H1 (cell line): ENCODE measurements at regions not wholly inside any gene's neighbourhood (a gene's known extent, or its start where the extent isn't known, plus 50 kb on each side); places are given as distances from the start of the nearest gene placed in this dataset.

ENCODE experiments used
- CTCF ChIA-PET: fragments of 300-600 bp; sonication (Branson Sonifier 250); formaldehyde crosslinking; loops from one replicate; lab custom pipeline; 2021; ENCODE audit not compliant: partially characterized antibody; lab: Charles Lee
- POLR2A ChIA-PET: fragments of 300-600 bp; sonication (Branson Sonifier 250); formaldehyde crosslinking; loops from one replicate; lab custom pipeline; 2021; ENCODE audit warnings: inconsistent platforms; ENCODE audit not compliant: partially characterized antibody; lab: Charles Lee
- DNase-seq, 2 experiments: peaks; one replicate each; pipeline versions ENCODE4 v3.0.0 to v3.0.0-alpha.2; 2010 to 2022; ENCODE audit warnings: low spot score in 2 of 2, low read depth in 1 of 2, mixed read lengths in 1 of 2
- FAIRE-seq: peaks from 2 replicates; lab custom pipeline; 2011; peaks lifted over from hg19 to GRCh38; lab: Jason Lieb, UNC
- H2AFZ ChIP-seq: 2 replicates; pipeline ENCODE4 v1.8.1; 2012; ENCODE audit warnings: low read length, inconsistent platforms
- H2AK5ac ChIP-seq: 2 replicates; pipeline ENCODE4 v1.6.1; 2013; ENCODE audit warnings: low read depth, low read length
- H2BK120ac ChIP-seq: replicated peaks from 2 replicates; pipeline ENCODE3; 2013; ENCODE audit warnings: low read depth, low read length, inconsistent platforms
- H2BK12ac ChIP-seq: 2 replicates; pipeline ENCODE4 v1.6.1; 2013; ENCODE audit warnings: low read depth, low read length
- H2BK15ac ChIP-seq: 2 replicates; pipeline ENCODE4 v1.6.1; 2013; ENCODE audit warnings: low read length
- H2BK20ac ChIP-seq: 2 replicates; pipeline ENCODE4 v1.6.1; 2013; ENCODE audit warnings: low read length
- H2BK5ac ChIP-seq: 2 replicates; pipeline ENCODE4 v1.6.1; 2013; ENCODE audit warnings: low read depth, low read length
- H3K14ac ChIP-seq: 2 replicates; pipeline ENCODE4 v1.6.1; 2013; ENCODE audit warnings: inconsistent platforms; ENCODE audit not compliant: insufficient read length
- H3K18ac ChIP-seq: 2 replicates; pipeline ENCODE4 v1.6.1; 2013; ENCODE audit warnings: low read length; ENCODE audit errors: extremely low read depth
- H3K23ac ChIP-seq: 2 replicates; pipeline ENCODE4 v1.6.1; 2013; ENCODE audit warnings: inconsistent platforms; ENCODE audit not compliant: insufficient read length
- H3K23me2 ChIP-seq: 2 replicates; pipeline ENCODE4 v1.6.1; 2013; ENCODE audit warnings: low read depth, low read length
- H3K27ac ChIP-seq: 2 replicates; pipeline ENCODE4 v1.6.1; 2011; ENCODE audit warnings: low read depth, low read length, inconsistent platforms
- H3K27me3 ChIP-seq, 4 experiments: replicated peaks in 1 of 4; 1 replicate in 1 of 4; 2 replicates in 3 of 4; pipeline versions ENCODE4 v1.6.1 to v1.8.1; 2011 to 2013; ENCODE audit warnings: low read length in 3 of 4, mild to moderate bottlenecking in 3 of 4, inconsistent platforms in 2 of 4, mixed read lengths in 2 of 4, moderate library complexity in 1 of 4; ENCODE audit not compliant: control insufficient read depth in 3 of 4, insufficient read depth in 3 of 4; ENCODE audit errors: extremely low read depth in 1 of 4
- H3K36me3 ChIP-seq, 4 experiments: 2 replicates each; pipeline versions ENCODE4 v1.6.1 to v1.8.1; 2011 to 2013; ENCODE audit warnings: mild to moderate bottlenecking in 4 of 4, low read length in 3 of 4, moderate library complexity in 2 of 4, control low read depth in 1 of 4, inconsistent platforms in 1 of 4; ENCODE audit not compliant: insufficient read depth in 4 of 4, control insufficient read depth in 2 of 4
- H3K4ac ChIP-seq: replicated peaks from 2 replicates; pipeline ENCODE3; 2013; ENCODE audit warnings: low read length, low read depth, mixed read lengths, inconsistent platforms; ENCODE audit not compliant: insufficient read length
- H3K4me1 ChIP-seq, 4 experiments: replicated peaks in 1 of 4; 1 replicate in 1 of 4; 2 replicates in 3 of 4; pipeline versions ENCODE4 v1.6.1 to v1.8.1; 2011 to 2013; ENCODE audit warnings: low read length in 3 of 4, inconsistent platforms in 2 of 4, mixed read lengths in 1 of 4; ENCODE audit not compliant: insufficient read depth in 4 of 4, control insufficient read depth in 3 of 4
- H3K4me2 ChIP-seq, 2 experiments: 2 replicates each; pipeline versions ENCODE4 v1.6.1 to v1.8.1; 2011 to 2013; ENCODE audit warnings: low read depth in 2 of 2, low read length in 2 of 2, control low read depth in 1 of 2, inconsistent platforms in 1 of 2, mild to moderate bottlenecking in 1 of 2; ENCODE audit not compliant: insufficient read depth in 1 of 2
- H3K4me3 ChIP-seq, 4 experiments: fragments of 200-600, 300-600 bp in 1 of 4; sonication (generic), shearing (Covaris generic), sonication (Bioruptor Twin) in 1 of 4; 2 replicates each; pipeline versions ENCODE4 v1.5.1 to v1.8.1; 2011 to 2016; ENCODE audit warnings: low read length in 4 of 4, low read depth in 3 of 4, control low read depth in 2 of 4, inconsistent platforms in 2 of 4, mild to moderate bottlenecking in 2 of 4, mixed read lengths in 1 of 4, moderate library complexity in 1 of 4; ENCODE audit not compliant: insufficient read depth in 2 of 4; ENCODE audit errors: extremely low read depth in 1 of 4
- H3K56ac ChIP-seq: replicated peaks from 2 replicates; pipeline ENCODE3; 2013; ENCODE audit warnings: low read depth, mild to moderate bottlenecking, mixed read lengths, low read length, inconsistent platforms; ENCODE audit not compliant: insufficient read length
- H3K79me1 ChIP-seq: 2 replicates; pipeline ENCODE4 v1.6.1; 2013; ENCODE audit warnings: low read depth, low read length, control low read depth
- H3K79me2 ChIP-seq, 2 experiments: 2 replicates each; pipeline versions ENCODE4 v1.6.1 to v1.8.1; 2012 to 2013; ENCODE audit warnings: low read length in 2 of 2, mild to moderate bottlenecking in 2 of 2, inconsistent platforms in 1 of 2; ENCODE audit not compliant: insufficient read depth in 2 of 2, control insufficient read depth in 1 of 2
- H3K9ac ChIP-seq, 4 experiments: replicated peaks in 1 of 4; 1 replicate in 1 of 4; 2 replicates in 3 of 4; pipeline versions ENCODE4 v1.6.1 to v1.8.1; 2011 to 2013; ENCODE audit warnings: low read depth in 3 of 4, low read length in 3 of 4, control low read depth in 2 of 4, mild to moderate bottlenecking in 2 of 4, moderate library complexity in 2 of 4, inconsistent platforms in 1 of 4; ENCODE audit errors: extremely low read depth in 1 of 4
- H3K9me3 ChIP-seq, 2 experiments: 2 replicates each; pipeline versions ENCODE4 v1.6.1 to v1.8.1; 2012 to 2013; ENCODE audit warnings: mild to moderate bottlenecking in 2 of 2, moderate library complexity in 2 of 2, control low read depth in 1 of 2, inconsistent platforms in 1 of 2, low read depth in 1 of 2, low read length in 1 of 2, mixed read lengths in 1 of 2; ENCODE audit not compliant: insufficient read depth in 2 of 2
- H4K20me1 ChIP-seq, 2 experiments: replicated peaks in 1 of 2; 2 replicates each; pipeline versions ENCODE3 to v1.8.1; 2011 to 2013; ENCODE audit warnings: inconsistent platforms in 2 of 2, low read length in 2 of 2, mild to moderate bottlenecking in 1 of 2; ENCODE audit not compliant: insufficient read depth in 2 of 2, control insufficient read depth in 1 of 2
- H4K5ac ChIP-seq: 2 replicates; pipeline ENCODE4 v1.6.1; 2013; ENCODE audit warnings: low read length, low read depth, mixed read lengths, inconsistent platforms; ENCODE audit not compliant: insufficient read length
- H4K8ac ChIP-seq: 2 replicates; pipeline ENCODE4 v1.8.0; 2013; ENCODE audit warnings: mild to moderate bottlenecking, moderate library complexity, low read length, inconsistent platforms; ENCODE audit not compliant: insufficient read depth; ENCODE audit errors: extremely low read depth
- H4K91ac ChIP-seq: replicated peaks from 2 replicates; pipeline ENCODE3; 2013; ENCODE audit warnings: low read length, mixed read lengths, inconsistent platforms; ENCODE audit not compliant: insufficient read length
- CBX5 ChIP-seq: fragments of 300-800, 300-1000 bp; sonication (generic); IDR thresholded peaks from 2 replicates; pipeline ENCODE4 v1.7.1; 2016; ENCODE audit warnings: antibody characterized with exemption, low read length, low read depth
- CHD2 ChIP-seq: IDR thresholded peaks from 2 replicates; pipeline ENCODE4 v1.6.1; 2012; ENCODE audit warnings: low read length, improper control_type of control experiment
- CTBP2 ChIP-seq: IDR thresholded peaks from 2 replicates; pipeline ENCODE4 v1.7.0; 2011; ENCODE audit warnings: borderline replicate concordance, mild to moderate bottlenecking, moderate library complexity, mixed read lengths, low read length; ENCODE audit not compliant: insufficient read depth, insufficient read length
- EP300 ChIP-seq, 2 experiments: IDR thresholded peaks; 1 replicate in 1 of 2; 2 replicates in 1 of 2; pipeline ENCODE4 v1.6.1; 2011 to 2012; ENCODE audit warnings: low read depth in 2 of 2, low read length in 2 of 2, mild to moderate bottlenecking in 2 of 2, borderline replicate concordance in 1 of 2, inconsistent platforms in 1 of 2, moderate library complexity in 1 of 2
- GABPA ChIP-seq: IDR thresholded peaks from 2 replicates; pipeline ENCODE4 v1.6.1; 2011; ENCODE audit warnings: mild to moderate bottlenecking, low read length, moderate library complexity, borderline replicate concordance; ENCODE audit not compliant: insufficient read depth
- WGBS, 2 experiments: shearing (Covaris generic) in 1 of 2; methylation state at CpG; one replicate each; pipeline versions ENCODE4 v1.1.6 to v1.1.7; 2013 to 2015; ENCODE audit warnings: low lambda C conversion rate in 2 of 2, mixed read lengths in 2 of 2, inconsistent platforms in 1 of 2, low coverage in 1 of 2, missing lambda C conversion rate in 1 of 2; ENCODE audit not compliant: insufficient replicate concordance in 2 of 2, insufficient coverage in 1 of 2, insufficient read length in 1 of 2; ENCODE audit errors: extremely low coverage in 1 of 2, missing lambda C conversion rate in 1 of 2; 5-methylcytosine and 5-hydroxymethylcytosine counted together
- TF ChIP-seq, protein P1 (sequence below): IDR thresholded peaks from 2 replicates; pipeline ENCODE4 v1.6.1; 2012; ENCODE audit warnings: inconsistent platforms

DNA sequence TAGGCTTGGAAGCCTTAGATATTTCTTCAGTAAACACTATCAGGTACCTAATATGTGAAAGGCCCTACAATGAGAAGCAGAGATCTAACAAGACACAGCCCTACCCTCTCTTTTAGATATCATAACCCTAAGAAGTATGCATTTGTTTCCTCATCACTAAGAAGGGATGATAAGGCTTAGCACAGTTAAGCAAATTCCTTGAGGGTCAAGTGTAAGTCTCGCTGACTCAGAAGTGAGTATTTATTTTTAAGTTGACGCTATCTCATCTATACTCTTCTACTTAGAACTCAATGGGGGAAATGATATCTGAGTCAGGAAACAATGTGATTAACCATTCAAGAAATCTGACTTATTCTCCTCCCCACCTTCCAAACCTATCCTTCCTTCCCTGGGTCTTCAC, 149.7 kb downstream of the ESM1 start:
- H3K4me3 ChIP-seq, result no peak overlapping the region
- no peaks in the 10 kb centered on the region for H4K20me1 ChIP-seq
- no peak overlapping the region for H4K5ac ChIP-seq
- no peak overlapping the region for H2BK5ac ChIP-seq
- H2BK120ac ChIP-seq, result no peak overlapping the region
- no peaks in the 10 kb centered on the region for H3K9me3 ChIP-seq
- H2AFZ ChIP-seq, result no peak overlapping the region
- H3K18ac ChIP-seq, result no peak overlapping the region
- no peaks in the 10 kb centered on the region for H3K36me3 ChIP-seq
- ChIA-PET POLR2A (interaction anchor here (0.6 kb wide), 1 partner anchor 14 kb away, joined by 3 read pairs; no protein-coding TSS in a partner anchor), CTCF (interaction anchor here (0.6 kb wide), 1 partner anchor 435 kb away, joined by 3 read pairs; no protein-coding TSS in a partner anchor)
- no peaks in the 10 kb centered on the region for H3K4me1 ChIP-seq
- H3K23ac ChIP-seq, result no peak overlapping the region
- no peak overlapping the region for H3K14ac ChIP-seq
- 94% methylated on average over 2 of the region's 2 CpGs; no CpG with 5 or more reads in 1 of the 2 experiments for WGBS, 2 experiments
- no peak overlapping the region for H3K4me2 ChIP-seq
- H2BK15ac ChIP-seq, result no peak overlapping the region
- no peak overlapping the region for H3K27ac ChIP-seq
- no peak overlapping the region for H2AK5ac ChIP-seq
- DNase-seq (no peak), FAIRE-seq (no peak)
- H2BK12ac ChIP-seq, result no peak overlapping the region
- H3K9ac ChIP-seq, result no peak overlapping the region
- H3K27me3 ChIP-seq, result no peaks in the 10 kb centered on the region
- H3K4ac ChIP-seq, result no peak overlapping the region
- no peaks in the 10 kb centered on the region for H3K23me2 ChIP-seq
- H3K79me2 ChIP-seq, result no peaks in the 10 kb centered on the region
- no peaks in the 10 kb centered on the region for H3K79me1 ChIP-seq
- no peak overlapping the region for H4K8ac ChIP-seq
- no peak overlapping the region for H2BK20ac ChIP-seq
- H3K56ac ChIP-seq, result no peak overlapping the region
- no peak overlapping the region for H4K91ac ChIP-seq
- TF ChIP-seq GABPA, result no peak
- no peak for TF ChIP-seq CTBP2
- TF ChIP-seq, protein P1, sequence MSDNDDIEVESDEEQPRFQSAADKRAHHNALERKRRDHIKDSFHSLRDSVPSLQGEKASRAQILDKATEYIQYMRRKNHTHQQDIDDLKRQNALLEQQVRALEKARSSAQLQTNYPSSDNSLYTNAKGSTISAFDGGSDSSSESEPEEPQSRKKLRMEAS, result no peak
- TF ChIP-seq CHD2, result no peak
- no peak for TF ChIP-seq CBX5
- TF ChIP-seq EP300 (IDR thresholded peaks at IDR 0.05; ENCODE audit: borderline replicate concordance in 1 of 2, low read depth in 2 of 2, low read length in 2 of 2), result no peak
